IPS-18c (cell line): ENCODE measurements at regions not wholly inside any gene's neighbourhood (a gene's known extent, or its start where the extent isn't known, plus 50 kb on each side); places are given as distances from the start of the nearest gene placed in this dataset.

Source experiments
- H3K4me3 ChIP-seq: 2 replicates; pipeline ENCODE4 v1.7.0; 2013; ENCODE audit warnings: low read depth, mild to moderate bottlenecking, low read length, moderate library complexity; ENCODE audit not compliant: insufficient read depth
- H3K9me3 ChIP-seq: one replicate; pipeline ENCODE4 v1.6.1; 2013; ENCODE audit warnings: mild to moderate bottlenecking, low read length, moderate library complexity; ENCODE audit not compliant: control insufficient read depth, insufficient read depth

- no peaks in the 10 kb centered on the region for H3K9me3 ChIP-seq
- no peak overlapping the region for H3K4me3 ChIP-seq
Observed at GRCh38 chr11:131295986-131296385, 74.4 kb upstream of the NTM start.

DNA sequence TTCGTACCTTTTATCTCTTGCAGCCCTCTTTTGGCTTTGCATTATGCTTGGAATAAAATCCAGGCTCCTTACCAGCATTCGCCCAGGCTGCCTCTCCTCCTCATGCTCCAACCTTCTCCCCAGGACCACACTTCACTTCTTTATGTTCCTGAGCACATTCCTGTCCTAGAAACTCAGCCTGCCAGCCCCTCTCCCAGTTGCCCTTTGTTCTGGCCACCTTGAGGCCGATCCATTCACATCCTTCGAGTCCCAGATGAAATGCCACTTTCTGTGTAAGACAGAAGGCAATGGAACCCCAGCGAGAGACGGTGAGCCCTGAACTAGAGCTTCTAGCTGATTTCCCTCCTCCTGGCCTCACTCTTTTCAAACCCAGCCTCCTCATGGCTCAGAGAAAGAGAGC, 73.0 kb upstream of the NTM start:
- no peaks in the 10 kb centered on the region for H3K9me3 ChIP-seq
- H3K4me3 ChIP-seq: no peak overlapping the region

- H3K4me3 ChIP-seq: no peak overlapping the region
Observed at GRCh38 chr11:131299598-131300438, 70.6 kb upstream of the NTM start.

DNA sequence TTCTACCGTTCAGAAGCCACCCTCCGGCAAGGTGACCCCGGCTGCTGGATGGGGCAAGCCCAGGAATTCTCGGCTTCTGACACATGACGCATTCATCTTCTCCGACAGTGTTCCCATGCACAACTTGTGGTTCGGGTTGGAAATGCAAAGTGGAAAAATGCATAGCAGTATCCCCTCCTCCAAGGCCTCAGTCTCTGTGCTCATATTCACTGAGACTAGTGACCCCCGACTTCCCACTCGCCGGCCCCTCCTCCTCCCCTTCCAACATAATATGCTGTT, 70.0 kb upstream of the NTM start:
- H3K4me3 ChIP-seq: no peak overlapping the region
- H3K9me3 ChIP-seq: no peaks in the 10 kb centered on the region

More at GRCh38 chr11:131299598-131300438, 70.6 kb upstream of the NTM start:
- no peaks in the 10 kb centered on the region for H3K9me3 ChIP-seq

DNA sequence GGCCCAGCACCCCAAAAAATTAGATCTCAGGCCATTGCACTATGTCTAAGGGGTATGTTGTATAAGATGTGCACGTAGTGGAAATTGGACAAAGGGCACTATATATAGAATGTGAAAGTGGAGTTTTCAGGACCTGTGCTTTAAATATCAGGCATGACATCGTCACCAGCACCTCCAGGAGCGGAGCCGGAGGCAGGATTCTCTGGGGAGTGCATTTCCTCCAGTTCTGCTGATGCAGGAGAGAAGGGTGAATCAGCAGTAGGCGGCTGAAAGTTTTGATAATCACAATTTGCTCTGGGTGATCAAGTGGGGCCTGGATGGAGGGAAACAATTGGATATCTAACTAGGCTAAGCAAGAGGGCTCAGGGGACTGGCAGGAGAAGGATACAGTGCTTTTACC, 69.1 kb upstream of the NTM start:
- H3K4me3 ChIP-seq: no peak overlapping the region
- no peaks in the 10 kb centered on the region for H3K9me3 ChIP-seq

GRCh38 chr11:131302836-131303235, 67.6 kb upstream of the NTM start:
- no peak overlapping the region for H3K4me3 ChIP-seq
- no peaks in the 10 kb centered on the region for H3K9me3 ChIP-seq

DNA sequence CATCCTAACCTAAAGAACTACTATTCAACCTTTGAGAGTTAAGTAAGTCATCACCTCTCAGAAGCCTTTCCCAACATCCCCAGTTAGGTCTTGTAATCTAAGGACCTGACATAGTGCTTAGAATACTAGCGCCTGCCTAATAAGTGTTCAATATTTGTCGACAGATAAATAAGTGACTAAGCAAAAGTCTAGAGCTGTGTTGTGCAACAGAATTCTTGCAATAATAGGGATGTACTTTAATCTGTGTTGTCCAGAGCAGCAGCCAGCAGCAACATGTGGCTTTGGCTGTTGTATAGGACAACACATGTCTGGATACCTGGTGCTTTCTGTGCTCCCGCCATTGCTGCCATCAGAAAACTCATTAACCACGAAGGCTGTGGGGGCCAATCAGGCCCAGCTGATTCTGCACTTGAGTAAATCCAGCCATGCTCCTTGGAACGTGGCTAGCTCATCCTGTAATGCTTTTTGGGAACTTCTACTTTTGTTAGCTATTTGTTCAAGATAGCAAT, 66.8 kb upstream of the NTM start:
- Histone ChIP-seq H3K9me3 (no peaks in the 10 kb centered on the region), H3K4me3 (no peak overlapping the region)

- Histone ChIP-seq H3K4me3 (no peak overlapping the region), H3K9me3 (no peaks in the 10 kb centered on the region)
Observed at GRCh38 chr11:131305005-131305404, 65.4 kb upstream of the NTM start.

GRCh38 chr11:131307506-131307905, 62.9 kb upstream of the NTM start:
- H3K4me3 ChIP-seq: no peak overlapping the region
- H3K9me3 ChIP-seq: no peaks in the 10 kb centered on the region

GRCh38 chr11:131309776-131310175, 60.6 kb upstream of the NTM start:
- no peak overlapping the region for H3K4me3 ChIP-seq
- H3K9me3 ChIP-seq: peaks cover 3% of the 10 kb centered on the region

DNA sequence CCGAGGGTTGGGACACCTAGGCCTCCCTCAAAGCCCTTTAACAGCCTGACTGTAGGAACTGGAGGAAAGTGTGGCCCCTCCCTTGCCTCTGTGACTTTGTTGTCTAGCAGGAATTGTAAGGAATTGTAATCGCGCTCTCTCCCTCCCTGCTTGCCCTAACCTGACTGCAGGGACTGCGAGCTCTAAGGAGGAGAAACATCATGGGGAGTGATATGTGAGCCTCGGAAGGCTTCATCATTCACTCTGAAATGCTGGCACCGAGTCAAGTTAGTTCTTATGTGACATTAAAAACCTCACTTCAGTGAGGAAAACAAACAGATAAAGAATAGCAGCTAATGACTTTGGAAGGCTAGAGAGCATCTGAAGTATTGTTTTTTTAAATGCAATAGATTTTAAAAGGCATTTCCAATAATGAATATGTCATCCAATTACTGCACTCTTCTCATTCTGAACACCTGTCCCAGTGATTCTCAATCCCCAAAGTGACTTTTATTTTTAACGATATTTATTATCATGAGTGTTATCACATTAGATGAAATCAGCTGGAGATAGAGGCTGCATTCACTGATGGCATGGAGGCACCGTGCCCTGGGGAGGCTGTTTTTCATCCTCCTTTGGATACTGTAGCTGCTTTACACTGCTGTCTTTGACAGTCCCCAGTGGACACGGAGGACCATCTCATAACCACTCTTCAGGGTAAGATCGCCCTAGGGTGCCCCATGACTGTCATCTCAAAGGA, 58.5 kb upstream of the NTM start:
- peaks cover 3% of the 10 kb centered on the region for H3K9me3 ChIP-seq

More for the DNA sequence above, 58.5 kb upstream of the NTM start:
- no peak overlapping the region for H3K4me3 ChIP-seq
